Hematopoietic multipotent progenitor cell treated with erythropoietin and hydrocortisone succinate and interleukin-3 and kit ligand, for 6 days (in vitro differentiated cells): ENCODE measurements at regions not wholly inside any gene's neighbourhood (a gene's known extent, or its start where the extent isn't known, plus 50 kb on each side); places are given as distances from the start of the nearest gene placed in this dataset.

Experiments
- DNase-seq: peaks from one replicate; pipeline ENCODE4 v3.0.0-alpha.2; 2015

DNA sequence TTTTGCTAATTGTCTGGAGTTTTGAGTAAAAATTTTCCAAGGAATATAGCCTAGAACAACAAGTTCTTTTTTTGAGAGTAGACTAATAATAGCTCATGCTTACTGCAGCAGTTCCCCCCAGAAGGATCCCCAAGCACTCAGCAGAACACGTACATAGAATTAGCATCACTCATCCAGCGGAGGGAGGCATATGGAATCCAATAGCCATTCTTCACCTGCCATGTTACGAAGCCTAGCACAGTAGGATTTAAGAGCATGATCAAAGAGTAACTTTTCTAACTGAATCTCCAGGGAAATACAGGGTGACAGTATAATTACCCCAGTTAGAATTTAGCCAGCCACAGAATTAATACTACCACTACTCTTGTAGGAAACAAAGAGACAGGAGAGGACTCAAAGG, 511.7 kb upstream of the NOX3 start:
- no peak for DNase-seq

DNA sequence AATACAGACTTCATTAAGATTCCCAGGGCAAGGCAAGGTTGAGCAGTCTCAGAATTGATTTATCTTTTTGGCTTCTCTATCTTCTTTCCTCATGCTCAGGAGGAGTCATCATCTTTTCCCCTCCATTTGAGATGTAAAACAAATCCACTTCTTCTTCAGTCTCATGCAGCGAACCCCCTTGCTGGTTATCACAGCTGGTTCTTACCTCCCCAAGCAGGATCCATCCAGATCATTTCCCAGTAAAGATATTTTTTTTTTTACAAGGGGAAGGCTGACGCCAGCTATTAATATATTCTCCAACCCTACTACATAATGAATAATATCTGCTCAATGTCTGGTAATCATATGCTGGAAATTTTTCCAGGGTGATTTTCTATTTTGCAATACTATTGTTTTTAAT, 508.9 kb upstream of the NOX3 start:
- DNase-seq, result no peak

DNA sequence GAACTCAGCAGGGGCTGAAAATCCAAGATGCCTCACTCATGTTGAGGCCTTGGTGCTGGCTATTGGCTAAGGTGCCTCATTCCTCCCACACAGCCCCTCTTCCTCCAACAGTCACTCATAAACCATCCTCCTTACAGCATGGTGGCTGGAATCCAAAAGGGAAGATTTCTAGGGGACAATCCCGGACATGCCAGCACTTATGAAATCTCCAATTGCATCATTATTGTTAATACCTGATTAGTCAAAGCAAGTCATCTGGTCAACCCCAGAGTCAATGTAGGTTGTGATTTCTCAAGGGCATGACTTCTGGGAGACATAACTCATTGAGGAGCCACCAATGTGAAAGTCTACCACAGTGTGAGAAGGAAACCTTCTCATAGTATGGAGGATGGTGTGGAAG, 506.6 kb upstream of the NOX3 start:
- no peak for DNase-seq

GRCh38 chr6:155959898-155960495, 504.4 kb upstream of the NOX3 start:
- no peak for DNase-seq

DNA sequence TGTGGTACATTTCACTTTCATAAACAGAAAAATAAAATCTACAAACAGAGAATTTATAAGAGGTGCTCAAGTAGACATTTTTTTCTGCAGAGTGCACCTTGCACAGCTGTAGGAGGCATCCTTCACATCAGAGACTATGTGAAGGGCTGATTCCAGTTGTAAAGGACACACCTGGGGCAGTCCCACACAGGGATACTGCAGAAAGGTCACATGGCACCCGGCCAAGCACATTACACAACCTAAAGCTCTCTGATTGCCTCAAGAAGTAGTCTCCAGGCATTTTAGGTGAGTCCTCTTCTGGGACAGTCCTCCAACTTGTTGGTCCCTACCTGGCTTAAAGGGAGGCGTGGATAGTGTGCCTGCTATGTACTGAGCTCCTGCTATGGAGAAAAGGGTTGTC, 502.9 kb upstream of the NOX3 start:
- DNase-seq, result no peak

- peak; percentile 10 for DNase-seq
Observed at GRCh38 chr6:155955038-155955437, 499.4 kb upstream of the NOX3 start.

GRCh38 chr6:155954149-155954548, 498.5 kb upstream of the NOX3 start:
- no peak for DNase-seq

GRCh38 chr6:155949256-155949655, 493.6 kb upstream of the NOX3 start:
- no peak for DNase-seq

GRCh38 chr6:155946860-155947259, 491.2 kb upstream of the NOX3 start:
- DNase-seq, result no peak

GRCh38 chr6:155943635-155944034, 488.0 kb upstream of the NOX3 start:
- DNase-seq, result peak; percentile 1

DNA sequence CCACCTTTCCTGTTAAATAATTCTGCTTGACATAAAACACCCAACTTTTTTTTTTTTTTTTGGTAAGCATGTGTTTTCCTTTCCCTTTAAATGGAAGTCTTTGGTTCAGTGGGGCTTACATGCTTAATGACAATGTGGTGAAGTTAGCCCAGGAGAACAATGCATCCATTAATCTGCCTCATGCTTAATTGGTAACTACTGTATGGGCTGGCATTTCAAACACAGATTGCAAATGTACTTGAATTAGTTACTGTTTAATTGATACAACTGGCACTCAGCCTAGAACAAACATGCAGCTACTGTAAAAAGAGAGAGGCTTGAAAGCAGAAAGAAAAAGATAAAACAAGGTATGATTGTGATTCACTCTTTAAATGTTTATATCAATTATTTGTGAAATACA, 483.6 kb upstream of the NOX3 start:
- no peak for DNase-seq

DNA sequence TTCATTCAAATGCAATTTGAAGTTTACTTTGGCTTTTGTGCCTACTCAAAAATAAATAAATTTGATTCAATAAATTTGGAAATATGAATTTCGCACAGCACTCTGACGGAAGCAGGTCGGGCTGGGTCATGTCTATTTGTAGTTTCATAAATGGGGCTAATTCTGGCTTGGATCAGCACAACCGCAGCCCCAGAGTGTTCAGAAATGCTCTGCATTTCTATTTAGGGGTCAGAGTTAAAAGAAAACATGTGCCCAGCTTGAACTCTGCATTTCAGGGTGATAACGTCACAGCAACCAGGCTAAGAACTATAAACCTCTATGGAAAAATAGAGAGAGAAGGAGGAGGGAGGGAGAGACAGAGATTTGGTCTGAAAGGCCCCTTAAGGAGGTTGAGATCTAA, 480.9 kb upstream of the NOX3 start:
- no peak for DNase-seq

DNA sequence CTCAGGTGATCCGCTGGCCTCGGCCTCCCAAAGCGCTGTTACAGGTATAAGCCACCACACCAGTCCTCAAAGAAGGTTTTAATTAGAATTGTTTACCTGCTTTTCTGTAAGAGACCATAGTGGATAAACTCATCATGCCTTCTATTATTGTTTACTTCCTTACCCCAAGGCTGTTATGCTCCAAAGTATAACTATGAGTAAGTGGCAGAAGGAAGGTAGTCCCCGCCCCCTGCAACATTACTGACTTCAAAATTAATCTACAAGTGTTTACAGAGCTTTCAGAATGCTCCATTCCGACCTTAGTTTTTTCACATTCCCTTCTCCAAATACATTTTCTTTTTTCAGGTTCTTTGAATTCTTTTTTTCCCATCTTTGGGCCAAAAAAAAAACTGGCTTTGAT, 480.5 kb upstream of the NOX3 start:
- DNase-seq, result no peak

DNA sequence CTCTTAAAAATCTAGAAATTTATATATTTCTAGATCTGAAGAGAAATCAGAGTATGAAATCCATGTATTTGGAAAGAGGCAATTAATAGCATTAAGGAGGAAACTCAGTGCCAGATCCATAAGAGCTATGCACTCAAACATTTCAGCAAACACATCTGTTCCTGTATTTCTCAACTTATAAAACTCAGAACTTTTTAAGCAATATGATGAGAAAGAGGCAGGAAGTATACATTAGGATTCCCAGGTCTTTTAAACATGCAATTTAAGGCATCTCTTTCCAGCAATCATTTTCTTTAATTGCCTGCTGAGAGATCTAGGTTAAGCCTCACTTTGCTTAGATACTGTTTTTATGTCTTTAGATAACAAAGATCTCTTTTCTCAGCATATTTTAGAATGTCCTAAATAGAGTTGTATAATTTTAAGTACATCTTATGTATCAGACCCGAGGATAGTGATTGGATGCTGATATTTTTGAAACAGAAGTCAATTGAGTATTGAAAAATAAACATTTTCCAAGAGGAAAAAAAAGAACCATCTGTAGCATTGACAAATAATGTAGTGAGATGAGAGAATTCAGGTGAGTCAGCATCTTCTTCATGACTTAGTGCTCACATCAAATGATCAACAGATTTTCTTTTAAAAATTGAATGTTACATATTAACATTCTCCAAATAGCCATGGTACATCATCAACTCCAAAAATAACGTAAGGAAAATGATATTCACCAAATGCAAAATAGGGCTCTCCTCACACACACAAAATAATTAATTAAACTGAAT, 461.4 kb upstream of the NOX3 start:
- no peak for DNase-seq

- no peak for DNase-seq
Observed at GRCh38 chr6:155915651-155916050, 460.0 kb upstream of the NOX3 start.

GRCh38 chr6:155913816-155914215, 458.2 kb upstream of the NOX3 start:
- DNase-seq, result no peak

DNA sequence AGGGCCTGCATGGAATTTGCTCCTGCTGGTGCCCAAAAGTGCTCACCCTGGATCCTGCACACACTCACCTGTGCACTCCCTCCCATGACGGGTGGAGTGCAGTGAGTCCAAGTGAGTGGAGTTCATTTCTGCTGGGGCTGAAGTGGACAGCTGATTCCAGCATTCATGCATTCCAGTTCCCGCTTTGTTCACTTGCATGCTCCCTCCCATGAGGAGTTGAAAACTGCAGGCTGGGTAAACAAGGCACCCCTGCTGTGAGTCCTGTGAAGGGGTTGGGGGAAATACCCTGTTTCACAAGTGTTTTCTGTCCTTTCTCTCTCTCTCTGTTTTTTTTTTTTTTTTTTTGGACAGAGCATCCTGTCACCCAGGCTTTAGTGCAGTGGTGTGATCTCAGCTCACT, 454.1 kb upstream of the NOX3 start:
- no peak for DNase-seq

DNA sequence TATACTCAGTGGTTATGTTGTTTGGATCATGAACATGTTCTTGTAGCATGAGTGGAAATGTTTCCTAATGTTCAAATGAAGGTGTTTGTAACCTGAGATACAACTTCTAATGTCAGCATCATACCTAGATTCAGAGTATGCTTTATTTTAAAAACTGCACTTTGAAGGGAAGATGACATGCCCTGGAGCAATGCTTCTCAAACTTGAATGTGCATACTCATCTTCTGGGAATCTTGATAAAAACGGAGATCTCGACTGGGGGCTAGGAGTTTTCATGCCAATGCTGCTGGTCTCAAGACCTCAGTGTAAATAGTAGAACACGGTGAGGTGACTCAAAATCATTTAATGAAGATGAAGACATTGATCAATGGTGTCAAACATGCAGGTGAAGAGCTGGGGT, 440.0 kb upstream of the NOX3 start:
- no peak for DNase-seq

DNA sequence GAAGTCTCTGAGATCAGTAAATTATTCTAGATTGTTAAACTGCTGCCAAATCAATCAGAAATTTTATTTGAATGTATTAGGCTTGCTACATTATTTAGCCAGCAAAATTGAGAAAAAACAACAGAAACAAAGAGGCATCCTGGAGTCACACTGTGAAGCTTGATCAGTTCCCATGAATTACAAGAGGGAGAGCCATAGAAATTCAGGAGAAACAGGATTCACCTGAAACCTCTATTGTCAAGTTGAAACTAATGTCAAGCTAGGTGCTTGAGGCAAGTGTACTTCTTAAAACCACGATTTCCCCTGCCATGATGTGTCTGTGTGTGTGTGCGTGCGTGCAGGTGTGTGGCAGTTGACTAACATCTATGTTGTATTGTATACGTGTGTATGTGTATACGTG, 439.1 kb upstream of the NOX3 start:
- DNase-seq, result no peak

GRCh38 chr6:155894262-155894661, 438.6 kb upstream of the NOX3 start:
- no peak for DNase-seq

GRCh38 chr6:155890409-155890808, 434.8 kb upstream of the NOX3 start:
- no peak for DNase-seq

DNA sequence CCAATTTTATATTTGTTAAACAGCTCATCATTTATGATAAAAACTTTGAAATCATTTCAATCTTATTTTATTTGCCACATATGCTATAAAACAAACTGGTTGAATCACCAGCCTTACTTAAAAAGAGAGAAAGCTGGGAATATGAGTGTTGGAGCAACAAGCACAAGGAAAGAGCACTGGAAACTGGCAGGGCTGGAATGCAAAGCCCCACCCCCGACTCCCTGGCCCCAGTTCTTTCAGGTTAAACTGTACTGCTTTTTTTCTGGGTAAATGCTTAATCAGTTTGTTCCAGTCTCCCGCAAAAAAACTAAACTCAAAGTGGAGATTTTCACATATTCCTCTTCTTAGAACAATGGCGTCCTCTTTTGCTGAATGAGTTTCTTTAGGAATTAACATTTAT, 433.8 kb upstream of the NOX3 start:
- DNase-seq, result no peak

- DNase-seq, result no peak
Observed at GRCh38 chr6:155887421-155887820, 431.8 kb upstream of the NOX3 start.

GRCh38 chr6:155883741-155884140, 428.1 kb upstream of the NOX3 start:
- DNase-seq, result peak; percentile 15

- DNase-seq, result no peak
Observed at GRCh38 chr6:155883334-155883731, 427.7 kb upstream of the NOX3 start.
